ENCODE measurements at regions not wholly inside any gene's neighbourhood (a gene's known extent, or its start where the extent isn't known, plus 50 kb on each side); places are given as distances from the start of the nearest gene placed in this dataset.
A peak's percentile ranks its signal among the peaks of the same experiment; 100 is the strongest.

GRCh38 chr1:208841436-208841835 is 597.3 kb upstream of the PLXNA2 start:
- Histone ChIP-seq H3K27ac (ENCODE audit: low read length) (peak overlapping the region; percentile 65), H3K9ac (ENCODE audit: low read length) (no peak overlapping the region), H3K4me2 (ENCODE audit: low read length) (no peak overlapping the region), H3K79me2 (replicated peaks; ENCODE audit: insufficient read depth, low read length) (no peaks in the 10 kb centered on the region), H3F3A (ENCODE audit: insufficient read depth, low read length, poor library complexity, severe bottlenecking) (no peaks in the 10 kb centered on the region), H3K9me3 (ENCODE audit: low read length) (no peaks in the 10 kb centered on the region), H3K4me3 (ENCODE audit: low read length) (no peak overlapping the region), H3K9me2 (ENCODE audit: insufficient read depth, low read length) (no peaks in the 10 kb centered on the region), H3K27me3 (ENCODE audit: insufficient read depth, low read depth, low read length) (no peaks in the 10 kb centered on the region), H2AFZ (ENCODE audit: low read depth, low read length) (no peak overlapping the region), H3K36me3 (ENCODE audit: insufficient read depth, low read length) (no peaks in the 10 kb centered on the region), H4K20me1 (ENCODE audit: insufficient read depth) (no peaks in the 10 kb centered on the region)
- TF ChIP-seq, protein P1, sequence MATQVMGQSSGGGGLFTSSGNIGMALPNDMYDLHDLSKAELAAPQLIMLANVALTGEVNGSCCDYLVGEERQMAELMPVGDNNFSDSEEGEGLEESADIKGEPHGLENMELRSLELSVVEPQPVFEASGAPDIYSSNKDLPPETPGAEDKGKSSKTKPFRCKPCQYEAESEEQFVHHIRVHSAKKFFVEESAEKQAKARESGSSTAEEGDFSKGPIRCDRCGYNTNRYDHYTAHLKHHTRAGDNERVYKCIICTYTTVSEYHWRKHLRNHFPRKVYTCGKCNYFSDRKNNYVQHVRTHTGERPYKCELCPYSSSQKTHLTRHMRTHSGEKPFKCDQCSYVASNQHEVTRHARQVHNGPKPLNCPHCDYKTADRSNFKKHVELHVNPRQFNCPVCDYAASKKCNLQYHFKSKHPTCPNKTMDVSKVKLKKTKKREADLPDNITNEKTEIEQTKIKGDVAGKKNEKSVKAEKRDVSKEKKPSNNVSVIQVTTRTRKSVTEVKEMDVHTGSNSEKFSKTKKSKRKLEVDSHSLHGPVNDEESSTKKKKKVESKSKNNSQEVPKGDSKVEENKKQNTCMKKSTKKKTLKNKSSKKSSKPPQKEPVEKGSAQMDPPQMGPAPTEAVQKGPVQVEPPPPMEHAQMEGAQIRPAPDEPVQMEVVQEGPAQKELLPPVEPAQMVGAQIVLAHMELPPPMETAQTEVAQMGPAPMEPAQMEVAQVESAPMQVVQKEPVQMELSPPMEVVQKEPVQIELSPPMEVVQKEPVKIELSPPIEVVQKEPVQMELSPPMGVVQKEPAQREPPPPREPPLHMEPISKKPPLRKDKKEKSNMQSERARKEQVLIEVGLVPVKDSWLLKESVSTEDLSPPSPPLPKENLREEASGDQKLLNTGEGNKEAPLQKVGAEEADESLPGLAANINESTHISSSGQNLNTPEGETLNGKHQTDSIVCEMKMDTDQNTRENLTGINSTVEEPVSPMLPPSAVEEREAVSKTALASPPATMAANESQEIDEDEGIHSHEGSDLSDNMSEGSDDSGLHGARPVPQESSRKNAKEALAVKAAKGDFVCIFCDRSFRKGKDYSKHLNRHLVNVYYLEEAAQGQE (IDR thresholded peaks at IDR 0.05; ENCODE audit: borderline replicate concordance): no peak
- TF ChIP-seq, protein P2, sequence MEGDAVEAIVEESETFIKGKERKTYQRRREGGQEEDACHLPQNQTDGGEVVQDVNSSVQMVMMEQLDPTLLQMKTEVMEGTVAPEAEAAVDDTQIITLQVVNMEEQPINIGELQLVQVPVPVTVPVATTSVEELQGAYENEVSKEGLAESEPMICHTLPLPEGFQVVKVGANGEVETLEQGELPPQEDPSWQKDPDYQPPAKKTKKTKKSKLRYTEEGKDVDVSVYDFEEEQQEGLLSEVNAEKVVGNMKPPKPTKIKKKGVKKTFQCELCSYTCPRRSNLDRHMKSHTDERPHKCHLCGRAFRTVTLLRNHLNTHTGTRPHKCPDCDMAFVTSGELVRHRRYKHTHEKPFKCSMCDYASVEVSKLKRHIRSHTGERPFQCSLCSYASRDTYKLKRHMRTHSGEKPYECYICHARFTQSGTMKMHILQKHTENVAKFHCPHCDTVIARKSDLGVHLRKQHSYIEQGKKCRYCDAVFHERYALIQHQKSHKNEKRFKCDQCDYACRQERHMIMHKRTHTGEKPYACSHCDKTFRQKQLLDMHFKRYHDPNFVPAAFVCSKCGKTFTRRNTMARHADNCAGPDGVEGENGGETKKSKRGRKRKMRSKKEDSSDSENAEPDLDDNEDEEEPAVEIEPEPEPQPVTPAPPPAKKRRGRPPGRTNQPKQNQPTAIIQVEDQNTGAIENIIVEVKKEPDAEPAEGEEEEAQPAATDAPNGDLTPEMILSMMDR (IDR thresholded peaks at IDR 0.05; ENCODE audit: poor library complexity, severe bottlenecking): no peak
- TF ChIP-seq RAD21 (conservative IDR thresholded peaks at IDR 0.05) (no peak), MXI1 (conservative IDR thresholded peaks at IDR 0.05; ENCODE audit: poor library complexity, severe bottlenecking) (no peak), SMC3 (conservative IDR thresholded peaks at IDR 0.05; ENCODE audit: poor library complexity) (no peak)

DNA sequence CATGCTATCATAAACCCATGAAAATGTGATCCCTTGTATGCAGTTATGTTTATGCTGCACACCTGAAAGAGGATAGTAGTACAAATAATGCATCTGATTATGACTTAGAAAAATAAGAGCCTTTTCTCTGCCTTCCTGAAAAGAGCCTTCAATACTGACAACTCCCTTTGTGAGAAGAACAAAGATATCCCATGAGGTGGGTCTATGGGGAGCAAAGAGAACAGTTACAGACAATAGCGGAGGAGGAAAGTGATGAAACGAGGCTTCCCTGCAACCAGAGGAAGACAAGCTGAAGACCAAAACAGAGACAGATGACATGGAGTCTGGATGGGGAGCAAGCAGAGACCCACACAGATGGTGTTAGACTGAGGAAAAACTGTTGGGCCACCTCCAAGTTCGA is 598.3 kb upstream of the PLXNA2 start:
- no peak overlapping the region for H3K4me3 ChIP-seq (ENCODE audit: low read length)
- H3K9ac ChIP-seq (ENCODE audit: low read length): peak overlapping the region; percentile 20
- no peaks in the 10 kb centered on the region for H3K79me2 ChIP-seq (replicated peaks; ENCODE audit: insufficient read depth, low read length)
- peak overlapping the region; percentile 65 for H3K27ac ChIP-seq (ENCODE audit: low read length)
- no peaks in the 10 kb centered on the region for H3K9me2 ChIP-seq (ENCODE audit: insufficient read depth, low read length)
- TF ChIP-seq TAF1 (IDR thresholded peaks at IDR 0.05; ENCODE audit: low read depth) (no peak), SMC3 (conservative IDR thresholded peaks at IDR 0.05; ENCODE audit: poor library complexity) (peak; percentile 16), POLR2AphosphoS5 (IDR thresholded peaks at IDR 0.05) (peak; percentile 42), RAD21 (conservative IDR thresholded peaks at IDR 0.05) (peak; percentile 27), MXI1 (conservative IDR thresholded peaks at IDR 0.05; ENCODE audit: poor library complexity, severe bottlenecking) (no peak), EP300 (conservative IDR thresholded peaks at IDR 0.05; ENCODE audit: poor library complexity, severe bottlenecking) (peak; percentile 77), EZH2 (IDR thresholded peaks at IDR 0.05; ENCODE audit: borderline replicate concordance, insufficient read depth, low read length, poor library complexity, severe bottlenecking) (no peak)
- TF ChIP-seq, protein P2 (IDR thresholded peaks at IDR 0.05; ENCODE audit: poor library complexity, severe bottlenecking): no peak
- TF ChIP-seq, protein P1 (IDR thresholded peaks at IDR 0.05; ENCODE audit: borderline replicate concordance): peak; percentile 32
- H3K27me3 ChIP-seq (ENCODE audit: insufficient read depth, low read depth, low read length): no peaks in the 10 kb centered on the region
- no peaks in the 10 kb centered on the region for H3K9me3 ChIP-seq (ENCODE audit: low read length)
- no peaks in the 10 kb centered on the region for H4K20me1 ChIP-seq (ENCODE audit: insufficient read depth)
- H3F3A ChIP-seq (ENCODE audit: insufficient read depth, low read length, poor library complexity, severe bottlenecking): no peaks in the 10 kb centered on the region
- no peaks in the 10 kb centered on the region for H3K36me3 ChIP-seq (ENCODE audit: insufficient read depth, low read length)
- H2AFZ ChIP-seq (ENCODE audit: low read depth, low read length): peak overlapping the region; percentile 6
- no peak overlapping the region for H3K4me2 ChIP-seq (ENCODE audit: low read length)
